CD1c-positive myeloid dendritic cell (primary cell): ENCODE measurements at regions not wholly inside any gene's neighbourhood (a gene's known extent, or its start where the extent isn't known, plus 50 kb on each side); places are given as distances from the start of the nearest gene placed in this dataset.
"Not testable (repeated sequence)": the region's sequence is repeated elsewhere in the genome, so short reads cannot be mapped to it uniquely, and the experiment has no call there.

Experiments
- DNase-seq: peaks from one replicate; pipeline ENCODE4 v3.0.0-alpha.2; 2016; ENCODE audit errors: extremely low spot score

DNA sequence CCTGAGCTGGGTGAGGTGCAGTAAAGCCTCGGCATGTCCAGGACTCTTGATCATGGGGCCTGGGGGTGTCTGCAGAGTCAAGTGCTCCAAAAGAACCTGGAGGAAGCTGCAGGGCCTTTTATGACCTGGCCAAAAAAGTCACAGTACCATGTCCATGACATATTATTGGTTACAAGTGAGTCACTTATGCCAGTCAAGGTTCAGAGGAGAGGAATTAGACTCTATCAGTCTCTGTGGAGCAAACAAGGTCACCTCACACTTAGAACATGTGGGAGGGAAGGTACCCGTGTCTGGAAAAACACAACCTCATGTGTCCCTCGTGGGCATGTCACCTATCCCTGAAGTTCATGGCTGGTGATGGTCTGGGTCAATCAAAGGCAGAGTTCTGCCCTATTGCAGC is 465.7 kb downstream of the FBXO15 start:
- DNase-seq, result no peak

- DNase-seq, result no peak
These were observed 466.2 kb downstream of the FBXO15 start for GRCh38 chr18:73681398-73681797.

- DNase-seq, result no peak
These were observed 467.5 kb downstream of the FBXO15 start for GRCh38 chr18:73679941-73680712.

DNA sequence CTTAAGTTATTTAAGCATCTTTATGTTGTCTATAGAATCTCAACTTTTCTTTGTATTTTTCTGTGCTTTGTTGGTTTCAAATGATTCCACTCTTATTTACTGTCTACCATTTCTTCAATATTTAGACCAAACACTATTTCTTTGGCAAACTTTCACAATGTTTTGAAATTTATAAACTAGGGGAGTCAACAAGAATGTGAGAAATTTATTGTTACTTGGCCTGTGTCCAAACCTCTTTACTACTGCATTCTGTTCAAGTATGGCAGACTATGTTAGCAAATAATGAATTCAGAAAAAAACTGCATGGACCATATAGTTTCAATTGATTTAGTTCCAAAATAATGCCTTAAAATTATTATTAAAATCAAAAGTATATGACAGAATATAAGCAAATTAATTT is 470.2 kb downstream of the FBXO15 start:
- no peak for DNase-seq

DNA sequence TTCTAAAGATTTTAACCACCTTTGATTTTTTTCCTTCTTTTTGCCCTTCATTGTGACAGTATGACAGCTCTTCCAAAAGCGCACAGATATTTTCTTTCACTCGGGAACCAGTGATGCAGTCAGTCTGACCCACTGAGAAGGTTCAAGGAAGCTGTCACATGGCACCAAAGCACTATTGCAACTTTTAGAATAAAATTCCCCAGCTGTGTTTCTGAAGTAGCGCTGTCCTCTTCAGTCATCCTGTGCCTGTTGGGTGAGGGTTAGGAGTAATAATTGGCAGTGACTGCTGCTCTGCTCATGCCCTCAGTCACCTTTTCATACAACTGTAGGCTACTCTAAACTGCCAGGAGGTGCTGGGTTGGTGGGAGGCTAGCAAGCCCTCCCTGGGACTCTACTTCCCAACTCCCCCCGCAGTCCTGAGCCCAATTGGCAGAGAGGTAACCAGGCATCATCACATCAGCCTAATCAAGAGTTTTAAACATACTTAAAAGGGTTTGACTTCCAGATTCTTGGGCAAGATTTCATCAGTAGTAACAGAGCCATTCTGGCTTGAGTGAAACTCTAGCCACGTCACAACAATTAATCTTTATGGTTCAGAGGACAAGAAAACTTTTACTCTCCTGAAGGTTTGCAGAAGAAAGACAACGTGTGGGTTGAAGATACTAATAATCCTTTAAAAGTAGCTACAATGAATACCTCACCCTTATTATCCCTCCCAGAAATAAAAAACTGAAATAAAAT is 473.3 kb downstream of the FBXO15 start:
- no peak for DNase-seq

DNA sequence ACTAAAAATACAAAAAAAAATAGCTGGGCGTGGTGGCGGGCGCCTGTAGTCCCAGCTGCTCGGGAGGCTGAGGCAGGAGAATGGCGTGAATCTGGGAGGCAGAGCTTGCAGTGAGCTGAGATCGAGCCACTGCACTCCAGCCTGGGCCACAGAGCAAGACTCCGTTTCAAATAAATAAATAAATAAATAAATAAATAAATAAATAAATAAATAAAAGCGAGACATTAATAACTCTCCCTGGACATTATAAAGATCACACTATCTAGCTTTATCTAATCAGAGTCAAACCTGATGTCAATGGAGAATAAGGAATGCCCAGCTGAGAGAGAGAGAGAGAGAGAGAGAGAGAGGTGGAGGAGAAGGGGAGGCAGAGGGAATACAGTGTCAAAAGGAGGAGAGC is 476.2 kb downstream of the FBXO15 start:
- DNase-seq, result not testable (repeated sequence)

DNA sequence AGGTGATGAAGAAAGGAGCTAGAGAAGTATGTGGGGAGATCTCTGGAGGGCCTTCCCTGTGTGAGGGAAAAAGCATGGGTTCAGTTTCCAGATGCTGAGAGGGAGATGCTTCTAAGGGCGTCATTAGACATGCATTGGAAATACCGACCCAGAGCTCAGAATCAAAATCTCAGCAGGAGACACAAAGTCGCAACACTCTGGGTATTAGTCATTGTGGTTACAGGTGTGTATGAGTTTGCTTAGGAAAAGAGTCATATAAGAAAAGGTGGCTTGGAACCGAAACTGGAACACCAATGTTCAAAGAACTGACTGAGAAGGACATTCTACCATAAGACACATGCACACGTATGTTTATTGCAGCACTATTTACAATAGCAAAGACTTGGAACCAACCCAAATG is 477.1 kb downstream of the FBXO15 start:
- DNase-seq, result no peak

DNA sequence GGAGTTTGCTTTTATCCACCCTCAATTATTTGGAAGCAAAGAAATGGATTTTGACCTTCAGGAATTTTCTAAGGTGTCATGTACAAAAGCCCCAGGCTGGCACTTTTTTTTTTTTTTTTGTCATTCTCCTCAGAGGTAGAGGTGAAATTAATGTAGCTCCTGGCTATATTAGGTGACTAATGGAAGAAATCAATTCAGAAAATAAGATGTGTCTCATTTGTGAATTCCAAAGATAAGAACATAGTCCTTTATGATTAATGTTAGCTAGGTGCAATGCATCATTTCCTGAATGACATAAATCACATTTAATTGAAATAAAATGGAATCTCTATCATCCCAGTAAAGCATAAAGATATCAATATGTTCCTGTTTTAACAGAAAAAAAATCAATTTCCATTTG is 477.6 kb downstream of the FBXO15 start:
- no peak for DNase-seq

DNA sequence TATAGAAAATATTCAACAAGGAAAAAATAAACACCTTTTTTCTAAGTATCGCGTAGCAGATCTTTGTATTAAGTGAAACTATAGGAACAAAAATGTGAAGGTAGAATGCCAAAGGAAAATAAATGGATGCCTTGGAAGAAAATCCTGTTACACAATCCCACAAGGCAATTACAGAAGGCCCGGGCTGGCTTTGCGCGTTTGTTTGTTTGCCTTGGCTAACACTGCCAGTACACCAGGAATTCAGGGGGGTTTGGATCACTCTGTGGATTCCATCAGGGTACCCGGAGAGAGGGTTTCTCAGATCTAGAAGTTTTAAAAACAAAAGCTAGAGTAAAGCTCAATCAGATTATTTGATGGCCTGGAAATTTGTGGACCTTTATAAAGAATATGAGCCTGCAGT is 478.3 kb downstream of the FBXO15 start:
- no peak for DNase-seq

- DNase-seq, result no peak
These were observed 479.6 kb downstream of the FBXO15 start for GRCh38 chr18:73668051-73668450.

- DNase-seq, result no peak
These were observed 480.9 kb downstream of the FBXO15 start for GRCh38 chr18:73666772-73667171.

DNA sequence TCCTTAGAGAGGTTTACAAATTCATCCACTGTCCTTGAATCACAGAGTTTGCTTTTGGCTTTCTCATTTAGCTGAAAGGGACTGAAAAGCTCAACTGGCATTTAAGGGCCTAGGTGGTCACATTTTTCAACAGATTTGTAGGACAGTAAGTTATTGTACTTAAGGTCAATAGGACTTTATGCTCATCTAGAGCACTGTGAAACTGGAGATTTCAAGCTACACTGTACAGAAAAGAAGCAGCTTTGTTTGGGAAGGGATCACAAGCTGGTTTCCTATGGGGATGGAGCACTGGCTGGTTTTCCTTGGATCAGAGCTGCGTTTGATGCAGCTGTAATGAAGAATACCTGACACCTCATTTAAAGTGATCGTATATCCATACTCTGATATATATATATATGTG is 482.7 kb downstream of the FBXO15 start:
- no peak for DNase-seq

DNA sequence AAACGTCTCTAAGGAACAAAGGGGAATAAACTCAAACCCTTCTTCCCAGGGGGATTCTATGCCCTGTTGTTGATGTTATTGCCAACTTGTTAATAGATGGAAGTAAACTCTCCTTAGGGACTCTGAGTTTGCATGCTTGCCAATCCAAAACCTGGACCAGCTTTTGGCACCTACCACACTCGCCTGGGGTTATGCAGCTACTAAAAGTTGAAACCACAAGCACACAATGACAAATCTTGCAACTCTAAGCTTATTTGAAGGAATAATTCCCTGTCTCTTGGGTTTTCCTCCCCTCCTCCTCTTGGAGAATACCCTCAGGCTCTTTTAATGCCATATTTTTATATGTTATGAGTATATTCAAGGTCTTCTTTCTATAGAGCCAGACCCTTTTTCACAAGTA is 484.1 kb downstream of the FBXO15 start:
- DNase-seq, result no peak

DNA sequence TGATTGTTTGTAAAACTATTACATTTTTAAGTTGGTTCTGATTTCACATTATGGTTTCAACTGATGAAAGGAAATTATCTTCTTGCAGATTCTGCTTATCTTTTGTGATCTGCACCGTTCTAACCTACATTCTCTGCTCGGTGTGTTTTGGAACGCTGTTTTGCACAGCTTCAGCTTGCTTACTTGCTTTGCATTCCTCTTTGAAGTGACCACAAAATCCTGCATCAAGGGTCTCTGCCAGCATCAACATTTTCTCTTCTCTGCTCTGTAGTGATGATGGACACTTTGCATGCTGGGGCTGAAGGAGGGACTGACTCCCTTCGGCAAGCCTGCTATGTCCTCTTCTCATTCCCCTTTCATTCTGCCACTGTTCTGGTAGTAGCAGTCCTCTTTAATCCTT is 485.2 kb downstream of the FBXO15 start:
- no peak for DNase-seq

- no peak for DNase-seq
These were observed 486.4 kb downstream of the FBXO15 start for GRCh38 chr18:73660931-73661856.

- no peak for DNase-seq
These were observed 490.9 kb downstream of the FBXO15 start for GRCh38 chr18:73656691-73657090.

DNA sequence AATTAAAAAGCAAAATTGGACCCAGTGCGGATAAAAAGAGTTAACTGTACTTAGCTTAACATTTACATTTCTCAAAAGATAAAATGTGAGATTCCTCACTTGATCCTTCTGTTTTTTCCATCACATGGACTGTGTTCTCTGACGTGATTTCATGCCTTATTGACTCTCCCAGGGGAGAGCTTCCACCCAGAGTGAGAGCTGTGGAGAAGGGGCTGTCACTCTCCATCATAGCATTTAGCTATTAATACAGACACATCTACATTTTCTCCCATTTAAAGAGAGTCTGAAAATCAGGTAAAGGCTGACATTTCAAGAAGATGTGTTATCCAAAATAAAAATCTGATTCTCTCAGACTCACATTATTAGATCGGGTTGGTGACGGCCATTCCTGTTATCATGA is 493.8 kb downstream of the FBXO15 start:
- DNase-seq, result no peak

DNA sequence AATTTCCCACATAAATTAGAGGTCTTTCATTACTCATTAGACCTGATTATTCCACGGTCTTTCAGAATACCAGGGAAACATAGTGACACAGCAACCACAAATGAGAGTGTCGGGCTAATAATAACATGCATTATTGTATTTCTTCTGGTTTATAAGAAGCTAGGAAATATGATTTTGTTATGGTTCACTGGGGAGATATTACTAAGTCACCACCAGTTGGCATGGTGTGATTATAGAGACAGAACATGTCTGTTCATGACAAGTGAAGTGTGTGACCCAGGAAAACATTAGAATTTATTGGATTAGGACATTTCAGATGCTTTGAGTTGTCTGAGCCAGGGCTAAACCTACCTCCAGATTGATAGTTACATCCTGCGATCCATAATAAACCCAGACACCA is 494.4 kb downstream of the FBXO15 start:
- no peak for DNase-seq

DNA sequence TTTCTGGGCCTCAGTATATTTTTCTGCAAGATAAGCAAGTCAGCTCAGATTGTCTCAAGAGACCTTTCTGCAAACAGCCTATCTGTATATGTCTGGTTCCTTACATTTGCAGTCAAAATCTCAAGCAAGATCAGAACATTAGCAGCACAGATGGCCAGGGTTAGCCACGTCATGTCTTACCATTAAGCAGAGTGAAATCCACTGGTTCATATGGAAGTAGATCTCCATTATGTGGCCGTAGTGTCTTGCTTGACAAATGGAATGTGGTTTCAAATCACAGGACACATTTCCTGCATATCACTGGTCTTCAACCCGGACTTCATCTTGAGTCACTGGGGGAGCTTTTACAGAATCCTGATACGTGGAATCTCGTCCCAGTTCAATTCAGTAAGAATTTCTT is 500.2 kb downstream of the FBXO15 start:
- DNase-seq, result no peak

DNA sequence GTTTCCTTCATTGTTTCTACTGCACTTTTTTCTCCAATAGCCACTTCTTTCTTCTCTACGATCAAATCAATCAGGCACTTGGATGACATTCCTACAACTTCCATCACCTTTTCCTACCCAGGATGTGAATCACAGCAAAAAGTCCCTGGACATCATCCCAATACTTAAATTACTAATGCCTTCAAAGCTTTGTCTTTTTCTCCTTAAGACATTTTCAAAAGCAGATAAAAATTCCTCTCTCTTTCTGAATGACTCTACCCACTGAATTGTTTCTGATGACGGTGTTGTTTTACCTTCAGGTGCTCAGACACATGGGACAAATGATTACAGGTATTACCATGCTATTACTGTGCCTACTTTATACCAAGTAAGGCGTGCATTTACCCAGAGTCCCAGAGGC is 500.9 kb downstream of the FBXO15 start:
- DNase-seq, result no peak

DNA sequence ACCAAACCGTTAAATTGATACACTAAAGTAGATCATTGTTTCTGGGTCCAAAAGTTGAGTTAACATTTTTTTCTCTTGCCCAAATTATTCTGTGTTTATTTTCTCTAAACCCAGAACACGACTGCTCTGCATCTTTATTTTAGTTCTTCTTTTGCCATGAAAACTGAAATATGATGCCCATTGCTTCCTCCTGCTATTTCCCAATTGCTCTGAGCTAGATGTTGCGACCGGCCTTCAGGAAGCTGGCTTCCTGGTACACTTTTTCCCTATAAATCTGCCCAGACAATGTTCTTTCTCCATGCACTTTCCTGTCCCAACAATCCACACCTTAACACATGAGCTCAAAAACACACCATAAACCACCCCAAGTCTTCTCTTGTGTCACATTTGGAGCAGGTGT is 501.4 kb downstream of the FBXO15 start:
- DNase-seq, result no peak

DNA sequence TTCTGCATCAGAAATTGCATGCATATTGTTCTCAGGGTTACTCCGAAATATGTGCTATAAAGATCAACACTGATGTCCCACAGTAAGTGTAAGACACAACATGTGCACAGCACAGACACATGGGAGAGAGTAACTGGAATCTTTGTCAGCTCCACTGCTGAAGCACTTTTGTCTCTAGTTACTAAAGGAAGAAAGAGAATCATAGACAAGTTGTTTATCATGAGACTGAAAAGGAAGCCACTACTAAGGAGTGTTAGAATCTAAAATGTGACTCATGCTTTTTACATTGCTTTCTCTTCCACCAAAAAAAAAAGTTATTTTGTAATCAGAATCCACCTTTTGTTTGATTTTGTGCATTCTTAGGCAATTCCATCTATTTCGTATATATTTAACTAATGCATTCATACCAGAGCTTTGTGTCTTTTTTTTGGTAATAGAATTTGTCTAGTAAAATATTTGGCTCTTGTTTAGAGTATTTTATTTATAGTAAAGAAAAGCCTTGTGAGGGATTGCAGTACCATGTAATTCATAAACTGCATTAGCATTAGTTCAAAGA is 502.4 kb downstream of the FBXO15 start:
- no peak for DNase-seq
